H1 (cell line): ENCODE measurements at regions not wholly inside any gene's neighbourhood (a gene's known extent, or its start where the extent isn't known, plus 50 kb on each side); places are given as distances from the start of the nearest gene placed in this dataset.

Source experiments
- POLR2A ChIP-seq, 2 experiments: IDR thresholded peaks; 1 replicate in 1 of 2; 2 replicates in 1 of 2; pipeline ENCODE4 v1.6.1; 2011; ENCODE audit warnings: low read depth in 2 of 2, low read length in 2 of 2, mild to moderate bottlenecking in 2 of 2; ENCODE audit errors: control extremely low read depth in 1 of 2
- POLR2AphosphoS5 ChIP-seq: IDR thresholded peaks from 2 replicates; pipeline ENCODE4 v1.6.1; 2011; ENCODE audit warnings: low read depth, low read length
- YY1 ChIP-seq: IDR thresholded peaks from 2 replicates; pipeline ENCODE4 v1.6.1; 2011; ENCODE audit warnings: low read depth, mild to moderate bottlenecking, low read length
- TF ChIP-seq, protein P1 (sequence below): IDR thresholded peaks from 2 replicates; pipeline ENCODE4 v1.6.1; 2012; ENCODE audit warnings: low read length, inconsistent platforms

DNA sequence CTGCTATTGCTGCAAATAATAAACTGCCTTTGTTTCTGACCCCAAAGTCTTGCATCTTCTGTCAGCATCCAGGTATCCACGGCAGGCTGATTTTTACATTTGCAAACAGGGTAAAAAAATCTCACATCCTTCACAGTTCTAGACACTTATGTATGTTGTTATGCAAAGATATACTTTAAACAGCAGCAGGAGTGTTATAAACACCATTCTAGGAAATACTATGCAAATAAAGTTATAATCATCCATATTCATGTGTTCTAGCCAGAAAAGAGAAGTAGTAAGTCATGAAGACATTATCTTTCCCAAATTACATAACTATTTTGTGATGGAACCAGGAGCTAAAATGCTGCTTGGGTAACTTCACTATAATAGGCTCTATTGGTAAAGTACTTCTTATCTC lies 534.2 kb downstream of the LTN1 start (continued):
- TF ChIP-seq, protein P1, sequence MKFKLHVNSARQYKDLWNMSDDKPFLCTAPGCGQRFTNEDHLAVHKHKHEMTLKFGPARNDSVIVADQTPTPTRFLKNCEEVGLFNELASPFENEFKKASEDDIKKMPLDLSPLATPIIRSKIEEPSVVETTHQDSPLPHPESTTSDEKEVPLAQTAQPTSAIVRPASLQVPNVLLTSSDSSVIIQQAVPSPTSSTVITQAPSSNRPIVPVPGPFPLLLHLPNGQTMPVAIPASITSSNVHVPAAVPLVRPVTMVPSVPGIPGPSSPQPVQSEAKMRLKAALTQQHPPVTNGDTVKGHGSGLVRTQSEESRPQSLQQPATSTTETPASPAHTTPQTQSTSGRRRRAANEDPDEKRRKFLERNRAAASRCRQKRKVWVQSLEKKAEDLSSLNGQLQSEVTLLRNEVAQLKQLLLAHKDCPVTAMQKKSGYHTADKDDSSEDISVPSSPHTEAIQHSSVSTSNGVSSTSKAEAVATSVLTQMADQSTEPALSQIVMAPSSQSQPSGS = no peak
- no peak for TF ChIP-seq YY1
- TF ChIP-seq POLR2AphosphoS5 = no peak
- no peak for TF ChIP-seq POLR2A (IDR thresholded peaks at IDR 0.05; ENCODE audit: control extremely low read depth in 1 of 2, low read depth in 2 of 2, low read length in 2 of 2)
